GM08714 (cell line): ENCODE measurements at regions not wholly inside any gene's neighbourhood (a gene's known extent, or its start where the extent isn't known, plus 50 kb on each side); places are given as distances from the start of the nearest gene placed in this dataset.
"Not testable (repeated sequence)": the region's sequence is repeated elsewhere in the genome, so short reads cannot be mapped to it uniquely, and the experiment has no call there.

Experiments
- H3K4me3 ChIP-seq: fragments of 200-500 bp; sonication (Bioruptor generic); 2 replicates; pipeline ENCODE4 v1.5.1; 2014; ENCODE audit warnings: mild to moderate bottlenecking, low read length, inconsistent platforms
- ZNF274 ChIP-seq: IDR thresholded peaks from 2 replicates; pipeline ENCODE4 v1.6.1; 2012; ENCODE audit warnings: mild to moderate bottlenecking, low read depth, low read length

GRCh38 chr17:36840796-36841195 lies 96.5 kb upstream of the LHX1 start:
- no peak overlapping the region for H3K4me3 ChIP-seq
- no peak for TF ChIP-seq ZNF274

GRCh38 chr17:36842231-36842819 lies 95.0 kb upstream of the LHX1 start:
- no peak for TF ChIP-seq ZNF274
- H3K4me3 ChIP-seq = no peak overlapping the region

DNA sequence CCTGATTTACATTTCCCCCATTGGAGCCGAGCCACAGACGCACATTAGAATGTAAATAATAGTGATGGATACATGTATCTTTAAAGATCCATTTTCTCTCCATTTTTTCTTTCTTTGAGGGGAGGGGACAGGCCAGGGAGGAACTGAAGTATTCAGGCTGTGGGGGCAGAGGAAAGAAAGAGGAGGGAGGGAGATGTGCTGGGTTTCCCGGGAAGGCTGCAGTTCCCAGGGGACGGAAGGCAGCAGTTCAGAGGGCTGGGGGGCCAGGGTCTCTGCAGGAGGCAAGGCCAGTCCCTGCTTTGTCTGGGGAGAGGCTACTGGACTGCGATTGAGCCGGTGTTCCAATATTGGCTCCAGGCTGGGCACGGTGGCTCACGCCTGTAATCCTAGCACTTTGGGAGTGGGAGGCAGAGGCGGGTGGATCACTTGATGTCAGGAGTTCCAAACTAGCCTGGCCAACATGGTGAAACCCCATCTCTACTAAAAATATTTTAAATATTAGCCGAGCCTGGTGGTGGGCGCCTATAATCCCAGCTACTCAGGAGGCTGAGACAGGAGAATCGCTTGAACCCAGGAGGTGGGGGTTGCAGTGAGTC lies 94.2 kb upstream of the LHX1 start:
- H3K4me3 ChIP-seq = no peak overlapping the region
- TF ChIP-seq ZNF274 = no peak

DNA sequence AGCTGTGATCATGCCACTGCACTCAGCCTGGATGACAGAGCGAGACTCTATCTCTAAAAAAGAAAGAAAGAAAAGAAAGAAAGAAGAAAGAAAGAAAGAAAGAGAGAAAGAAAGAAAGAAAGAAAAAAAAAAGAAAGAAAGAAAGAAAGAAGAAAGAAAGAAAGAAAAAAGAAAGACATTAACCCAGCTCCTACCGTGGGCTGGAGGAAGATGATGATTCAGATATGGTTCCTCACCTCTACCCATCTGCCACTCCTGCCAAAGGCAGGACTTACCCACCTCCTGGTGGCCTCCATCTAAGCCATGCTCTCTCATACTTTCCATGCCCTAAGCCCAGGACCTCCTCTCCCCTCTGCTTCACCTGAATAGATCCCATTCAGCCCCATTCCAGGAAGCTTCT lies 93.3 kb upstream of the LHX1 start:
- no peak for TF ChIP-seq ZNF274
- no peak overlapping the region for H3K4me3 ChIP-seq

GRCh38 chr17:36844601-36845000 lies 92.7 kb upstream of the LHX1 start:
- no peak overlapping the region for H3K4me3 ChIP-seq
- no peak for TF ChIP-seq ZNF274

DNA sequence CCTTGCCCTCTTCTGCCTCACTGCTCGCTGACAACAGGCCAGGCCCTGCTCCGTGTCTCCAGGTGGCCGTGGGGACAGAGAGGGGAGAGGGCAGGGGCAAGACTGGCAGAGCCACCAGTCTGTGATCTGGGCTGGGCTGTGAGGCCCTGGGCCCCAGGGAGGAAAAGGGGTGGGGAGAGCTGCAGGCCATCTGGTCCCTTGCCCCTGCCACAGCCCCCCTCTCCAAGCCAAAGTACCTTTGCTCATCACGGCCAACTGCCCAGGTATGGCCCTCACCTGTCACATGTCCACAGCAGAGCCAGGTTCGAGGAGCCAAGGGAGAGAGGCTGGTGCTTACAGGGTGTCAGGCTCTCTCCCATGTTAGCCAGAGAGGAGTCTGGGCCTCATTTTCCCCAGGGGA lies 91.4 kb upstream of the LHX1 start:
- no peak for TF ChIP-seq ZNF274
- H3K4me3 ChIP-seq = no peak overlapping the region

GRCh38 chr17:36846410-36847292 lies 90.6 kb upstream of the LHX1 start:
- no peak overlapping the region for H3K4me3 ChIP-seq
- TF ChIP-seq ZNF274 = no peak

- no peak overlapping the region for H3K4me3 ChIP-seq
- no peak for TF ChIP-seq ZNF274
These were observed 89.0 kb upstream of the LHX1 start for GRCh38 chr17:36848008-36848902.

DNA sequence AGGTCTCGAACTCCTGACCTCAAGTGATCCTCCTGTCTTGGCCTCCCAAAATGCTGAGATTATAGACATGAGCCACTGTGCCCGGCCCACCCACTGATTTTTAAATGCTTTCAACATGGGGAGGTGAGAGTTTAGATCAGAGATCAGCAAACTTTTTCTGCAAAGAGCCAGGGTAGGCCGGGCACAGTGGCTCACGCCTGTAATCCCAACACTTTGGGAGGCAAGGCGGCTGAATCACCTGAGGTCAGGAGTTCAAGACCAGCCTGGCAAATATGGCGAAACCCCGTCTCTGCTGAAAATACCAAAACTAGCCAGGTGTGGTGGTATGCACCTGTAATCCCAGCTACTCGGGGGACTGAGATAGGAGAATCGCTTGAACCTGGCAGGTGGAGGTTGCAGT lies 88.3 kb upstream of the LHX1 start:
- not testable (repeated sequence) for H3K4me3 ChIP-seq

- H3K4me3 ChIP-seq = no peak overlapping the region
- TF ChIP-seq ZNF274 = no peak
These were observed 87.4 kb upstream of the LHX1 start for GRCh38 chr17:36849871-36850348.

DNA sequence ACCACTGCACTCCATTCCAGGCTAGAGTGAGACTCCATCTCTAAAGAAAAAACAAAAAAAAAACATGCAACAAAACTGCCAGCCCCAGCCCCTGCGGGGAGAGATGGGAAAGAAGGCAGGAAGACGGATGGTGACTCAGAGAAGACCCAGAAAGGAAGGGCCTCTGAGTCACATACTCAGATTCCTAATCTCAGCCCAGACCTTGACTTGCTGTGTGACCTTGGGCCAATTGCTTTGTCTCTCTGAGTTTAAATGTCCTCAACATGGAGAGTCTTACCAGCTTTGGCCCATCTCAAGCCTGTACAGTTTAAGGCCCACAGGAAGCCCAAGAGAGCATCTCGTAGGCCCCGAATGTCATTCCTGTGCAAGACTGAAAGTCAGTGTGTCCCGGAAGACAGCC lies 86.5 kb upstream of the LHX1 start:
- no peak overlapping the region for H3K4me3 ChIP-seq
- no peak for TF ChIP-seq ZNF274

DNA sequence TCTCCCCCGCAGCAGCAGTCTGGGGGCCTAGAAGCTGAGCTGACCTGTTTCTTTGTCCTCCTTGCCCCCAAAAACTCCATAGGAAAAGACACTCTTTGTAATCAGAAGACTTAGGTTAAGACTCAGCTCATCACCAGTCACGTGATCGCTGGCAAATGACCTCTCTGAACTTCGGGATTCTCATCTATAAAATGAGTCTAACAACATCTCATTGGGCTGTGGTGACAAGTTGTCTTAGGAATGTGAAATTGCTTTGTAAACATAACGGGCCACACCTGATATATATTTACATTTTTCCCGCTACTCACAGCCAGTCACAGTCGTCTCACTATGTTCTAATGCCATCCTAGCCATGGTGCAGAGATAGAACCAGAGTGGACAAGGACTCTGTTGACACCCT lies 86.0 kb upstream of the LHX1 start:
- TF ChIP-seq ZNF274 = no peak
- no peak overlapping the region for H3K4me3 ChIP-seq

GRCh38 chr17:36852478-36852877 lies 84.8 kb upstream of the LHX1 start:
- not testable (repeated sequence) for H3K4me3 ChIP-seq

GRCh38 chr17:36854982-36855381 lies 82.3 kb upstream of the LHX1 start:
- no peak for TF ChIP-seq ZNF274
- no peak overlapping the region for H3K4me3 ChIP-seq
